SK-N-SH (cell line): ENCODE measurements at regions not wholly inside any gene's neighbourhood (a gene's known extent, or its start where the extent isn't known, plus 50 kb on each side); places are given as distances from the start of the nearest gene placed in this dataset.

Experiments used
- CTCF ChIA-PET: fragments of 300-600, 350-600 bp; formaldehyde crosslinking; extraction: SDS; loops from one replicate; lab custom pipeline; 2021; lab: Yijun Ruan, JAX
- POLR2A ChIA-PET: fragments of 350-600 bp; sonication (Branson Sonifier 250); formaldehyde crosslinking; extraction: SDS; loops from one replicate; lab custom pipeline; 2020; ENCODE audit warnings: antibody characterized with exemption, inconsistent platforms; lab: Yijun Ruan, JAX
- DNase-seq: peaks from one replicate; pipeline ENCODE4 v3.0.0; 2012
- H2AFZ ChIP-seq: fragments of 200-600 bp; sonication (generic); 2 replicates; pipeline ENCODE4 v1.8.1; 2016; ENCODE audit warnings: antibody characterized with exemption, mild to moderate bottlenecking, low read depth
- H3F3A ChIP-seq: fragments of 200-600 bp; sonication (generic); replicated peaks from 2 replicates; pipeline ENCODE3; 2016; ENCODE audit warnings: antibody characterized with exemption, mild to moderate bottlenecking; ENCODE audit not compliant: insufficient read depth
- H3K27ac ChIP-seq, 2 experiments: fragments of 200-500 bp in 1 of 2; fragments of 200-600 bp in 1 of 2; sonication (Bioruptor generic) in 1 of 2; sonication (generic), shearing (Covaris generic) in 1 of 2; 2 replicates each; pipeline versions ENCODE4 v1.5.1 to v1.6.1; 2014 to 2016; ENCODE audit warnings: low read depth in 2 of 2, inconsistent platforms in 1 of 2, low read length in 1 of 2, mild to moderate bottlenecking in 1 of 2, mixed read lengths in 1 of 2
- H3K27me3 ChIP-seq: fragments of 200-600 bp; sonication (generic), shearing (Covaris generic); 2 replicates; pipeline ENCODE4 v1.6.1; 2016; ENCODE audit warnings: mixed run types; ENCODE audit not compliant: insufficient read depth
- H3K36me3 ChIP-seq, 2 experiments: fragments of 200-500 bp in 1 of 2; fragments of 200-600 bp in 1 of 2; sonication (Bioruptor generic) in 1 of 2; sonication (generic) in 1 of 2; replicated peaks in 1 of 2; 2 replicates each; pipeline versions ENCODE3 to v1.5.1; 2014 to 2016; ENCODE audit warnings: low read length in 1 of 2, mild to moderate bottlenecking in 1 of 2; ENCODE audit not compliant: insufficient read depth in 2 of 2, control insufficient read depth in 1 of 2
- H3K4me1 ChIP-seq, 2 experiments: fragments of 200-500 bp in 1 of 2; fragments of 200-600 bp in 1 of 2; sonication (Bioruptor generic) in 1 of 2; sonication (generic), shearing (Covaris generic) in 1 of 2; 2 replicates each; pipeline versions ENCODE4 v1.5.1 to v1.6.1; 2014 to 2016; ENCODE audit warnings: low read depth in 1 of 2, low read length in 1 of 2, mixed run types in 1 of 2; ENCODE audit not compliant: insufficient read depth in 2 of 2, control insufficient read depth in 1 of 2
- H3K4me2 ChIP-seq: fragments of 200-600 bp; sonication (generic), shearing (Covaris generic); 2 replicates; pipeline ENCODE4 v1.6.1; 2017; ENCODE audit warnings: mixed run types
- H3K4me3 ChIP-seq, 2 experiments: fragments of 200-500 bp in 1 of 2; fragments of 200-600 bp in 1 of 2; sonication (Bioruptor generic) in 1 of 2; sonication (generic), shearing (Covaris generic) in 1 of 2; 2 replicates each; pipeline versions ENCODE4 v1.5.1 to v1.8.1; 2014 to 2016; ENCODE audit warnings: low read depth in 2 of 2, inconsistent platforms in 1 of 2, low read length in 1 of 2, mild to moderate bottlenecking in 1 of 2, mixed read lengths in 1 of 2, moderate library complexity in 1 of 2
- H3K79me2 ChIP-seq: fragments of 200-600 bp; sonication (generic); 2 replicates; pipeline ENCODE4 v1.8.1; 2017; ENCODE audit warnings: mild to moderate bottlenecking; ENCODE audit not compliant: insufficient read depth
- H3K9ac ChIP-seq: fragments of 200-600 bp; sonication (generic); 2 replicates; pipeline ENCODE4 v1.6.1; 2017; ENCODE audit warnings: mixed run types
- H3K9me2 ChIP-seq: fragments of 200-600 bp; sonication (generic); 2 replicates; pipeline ENCODE4 v1.6.1; 2017; ENCODE audit warnings: mixed run types
- H3K9me3 ChIP-seq: fragments of 200-600 bp; sonication (generic); 2 replicates; pipeline ENCODE4 v1.6.1; 2017; ENCODE audit warnings: mixed run types, mild to moderate bottlenecking, moderate library complexity
- H4K20me1 ChIP-seq: fragments of 200-600 bp; sonication (generic); 2 replicates; pipeline ENCODE4 v1.6.1; 2017; ENCODE audit warnings: mild to moderate bottlenecking, mixed run types; ENCODE audit not compliant: insufficient read depth
- ELF1 ChIP-seq: IDR thresholded peaks from 2 replicates; pipeline ENCODE4 v1.4.0; 2012
- FOXJ3 ChIP-seq: sonication (generic); formaldehyde crosslinking; IDR thresholded peaks from 2 replicates; pipeline ENCODE4 v1.5.1; 2020; ENCODE audit warnings: mild to moderate bottlenecking, missing genetic modification reagents
- MXI1 ChIP-seq: IDR thresholded peaks from 2 replicates; pipeline ENCODE4 v1.6.1; 2012; ENCODE audit warnings: mild to moderate bottlenecking, low read depth, low read length, improper control_type of control experiment
- REST ChIP-seq: IDR thresholded peaks from 2 replicates; pipeline ENCODE4 v1.6.1; 2012; ENCODE audit warnings: mild to moderate bottlenecking, low read depth, low read length, moderate library complexity
- RXRA ChIP-seq: IDR thresholded peaks from 2 replicates; pipeline ENCODE4 v1.4.0; 2012; ENCODE audit warnings: low read depth, mild to moderate bottlenecking, borderline replicate concordance
- USF1 ChIP-seq: IDR thresholded peaks from 2 replicates; pipeline ENCODE4 v1.4.0; 2012; ENCODE audit warnings: low read depth, borderline replicate concordance
- YY1 ChIP-seq: IDR thresholded peaks from 2 replicates; pipeline ENCODE4 v1.4.0; 2012; ENCODE audit warnings: low read depth, mild to moderate bottlenecking
- WGBS: methylation state at CpG from one replicate; pipeline ENCODE4 v1.1.6; 2017; ENCODE audit warnings: low lambda C conversion rate; 5-methylcytosine and 5-hydroxymethylcytosine counted together
- TF ChIP-seq, protein P1 (sequence below): IDR thresholded peaks from 2 replicates; pipeline ENCODE4 v1.4.0; 2012; ENCODE audit warnings: low read depth

GRCh38 chr2:226330206-226330605, 469.4 kb downstream of the IRS1 start:
- Histone ChIP-seq H3K27me3 (no peaks in the 10 kb centered on the region), H3K9me3 (no peaks in the 10 kb centered on the region), H3K4me3 (no peak overlapping the region), H3K36me3 (no peaks in the 10 kb centered on the region), H3F3A (no peaks in the 10 kb centered on the region), H3K27ac (no peak overlapping the region), H3K9ac (no peak overlapping the region), H3K4me2 (no peak overlapping the region)
- DNase-seq, result no peak
- POLR2A ChIA-PET, result no interaction called here
- no peak for TF ChIP-seq ELF1
- TF ChIP-seq MXI1, result no peak
- TF ChIP-seq REST, result no peak
- TF ChIP-seq FOXJ3 (CRISPR knock-in tag), result no peak
- TF ChIP-seq, all 33 proteins: peak for 0
- Histone ChIP-seq H2AFZ (no peak overlapping the region), H4K20me1 (no peaks in the 10 kb centered on the region), H3K9me2 (no peaks in the 10 kb centered on the region), H3K79me2 (no peaks in the 10 kb centered on the region), H3K4me1 (0 out of 4 replicates have a peak, but pooled peaks cover 0 to 4% of the 10 kb centered on the region in 2 experiments)
- CTCF ChIA-PET, result no interaction called here

GRCh38 chr2:226329180-226329579, 470.4 kb downstream of the IRS1 start:
- no peaks in the 10 kb centered on the region for H4K20me1 ChIP-seq
- no peaks in the 10 kb centered on the region for H3K27me3 ChIP-seq
- no peaks in the 10 kb centered on the region for H3F3A ChIP-seq
- no peak for DNase-seq
- H3K9ac ChIP-seq, result no peak overlapping the region
- H3K27ac ChIP-seq, result no peak overlapping the region
- no peak overlapping the region for H2AFZ ChIP-seq
- H3K9me2 ChIP-seq, result no peaks in the 10 kb centered on the region
- no peak overlapping the region for H3K4me2 ChIP-seq
- H3K4me1 ChIP-seq, result no peaks in the 10 kb centered on the region
- H3K79me2 ChIP-seq, result no peaks in the 10 kb centered on the region
- POLR2A ChIA-PET, result no interaction called here
- WGBS, result 59% methylated on average over 3 of the region's 4 CpGs
- no peaks in the 10 kb centered on the region for H3K36me3 ChIP-seq
- no peak overlapping the region for H3K4me3 ChIP-seq
- TF ChIP-seq YY1, result no peak
- TF ChIP-seq RXRA, result no peak
- TF ChIP-seq, protein P1, sequence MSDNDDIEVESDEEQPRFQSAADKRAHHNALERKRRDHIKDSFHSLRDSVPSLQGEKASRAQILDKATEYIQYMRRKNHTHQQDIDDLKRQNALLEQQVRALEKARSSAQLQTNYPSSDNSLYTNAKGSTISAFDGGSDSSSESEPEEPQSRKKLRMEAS, result no peak
- no peak for TF ChIP-seq USF1
- CTCF ChIA-PET, result no interaction called here
- H3K9me3 ChIP-seq, result no peaks in the 10 kb centered on the region
